ENCODE measurements at regions not wholly inside any gene's neighbourhood (a gene's known extent, or its start where the extent isn't known, plus 50 kb on each side); places are given as distances from the start of the nearest gene placed in this dataset.

DNA sequence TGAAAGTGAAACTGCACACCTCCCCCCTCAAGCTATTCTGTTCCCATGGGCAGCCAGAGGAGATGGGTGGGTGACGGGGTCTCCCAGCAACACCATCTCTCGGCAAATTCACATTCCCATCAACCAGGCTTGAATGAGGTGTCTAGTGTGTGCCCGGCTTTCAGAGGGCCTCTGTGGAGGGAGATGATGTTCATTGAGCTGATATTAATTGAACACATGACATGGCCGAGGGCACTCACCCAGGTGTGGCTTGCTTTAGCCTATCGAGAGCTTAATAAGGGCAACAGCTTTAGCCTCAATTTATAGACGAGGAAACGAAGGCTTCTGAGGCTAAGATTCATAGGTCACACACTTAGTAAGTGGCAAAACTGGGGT lies 288.0 kb downstream of the UACA start:
- intact Hi-C loops (cut with DNase I), result no loop called here
- H3K4me3 ChIP-seq, result no peak overlapping the region

DNA sequence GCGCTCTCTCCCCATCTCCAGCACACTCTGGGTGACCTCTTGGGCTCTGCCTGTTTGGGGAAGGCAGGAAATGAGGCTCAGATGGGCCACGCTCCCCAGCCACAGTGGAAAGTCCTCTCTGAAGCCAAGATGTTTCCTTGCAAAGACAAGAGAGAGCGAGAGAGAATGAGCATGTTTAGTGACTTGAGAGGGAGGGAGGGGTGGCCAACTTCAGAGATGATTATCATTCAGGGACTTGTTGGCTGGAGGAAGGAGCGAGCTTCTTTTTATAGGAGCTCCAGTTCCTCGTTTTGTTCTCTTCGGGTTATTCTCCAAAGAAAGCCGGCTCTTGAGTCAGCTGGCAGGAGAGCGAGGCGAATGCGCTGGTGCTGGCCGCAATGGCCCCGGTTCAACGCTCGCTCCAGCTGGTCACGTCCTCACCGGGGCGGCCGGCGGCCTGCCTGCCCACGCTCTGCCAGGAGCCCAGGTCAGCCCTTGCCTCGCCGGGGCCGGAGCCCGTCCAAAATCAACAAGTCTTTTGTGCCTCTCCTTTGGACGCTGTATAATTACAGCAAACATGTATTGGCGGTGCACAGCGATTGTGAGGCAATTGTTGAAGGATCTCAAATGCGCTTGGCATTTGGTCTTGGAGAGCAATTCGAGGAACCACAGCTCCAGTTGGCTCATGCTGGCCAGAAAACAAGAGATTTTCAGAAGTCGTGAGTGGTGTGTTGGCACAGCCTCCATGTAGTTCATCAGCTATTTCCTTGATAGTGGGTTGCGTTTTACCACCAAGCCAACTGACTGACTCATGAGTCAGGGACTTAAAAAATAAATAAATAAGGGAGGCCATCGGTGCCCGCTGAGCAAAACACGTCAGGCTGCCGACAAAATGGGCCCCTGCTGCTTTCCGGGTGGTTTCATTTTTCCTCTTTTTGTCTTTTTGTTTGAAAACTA lies 288.6 kb downstream of the UACA start:
- intact Hi-C loops (cut with DNase I), result loop anchor here in 1 of 4 donors (5.0 kb wide), 1 partner anchor 997 kb away; no protein-coding TSS in a partner anchor
- no peaks in the 10 kb centered on the region for H3K27me3 ChIP-seq
- no peak overlapping the region for H3K27ac ChIP-seq
- H3K4me3 ChIP-seq, result no peak overlapping the region
- WGBS, 3 donors, result 69 to 88% (median 82%) methylated on average over 36 of the region's 36 CpGs
- no peak for DNase-seq
- TF ChIP-seq, protein P1, sequence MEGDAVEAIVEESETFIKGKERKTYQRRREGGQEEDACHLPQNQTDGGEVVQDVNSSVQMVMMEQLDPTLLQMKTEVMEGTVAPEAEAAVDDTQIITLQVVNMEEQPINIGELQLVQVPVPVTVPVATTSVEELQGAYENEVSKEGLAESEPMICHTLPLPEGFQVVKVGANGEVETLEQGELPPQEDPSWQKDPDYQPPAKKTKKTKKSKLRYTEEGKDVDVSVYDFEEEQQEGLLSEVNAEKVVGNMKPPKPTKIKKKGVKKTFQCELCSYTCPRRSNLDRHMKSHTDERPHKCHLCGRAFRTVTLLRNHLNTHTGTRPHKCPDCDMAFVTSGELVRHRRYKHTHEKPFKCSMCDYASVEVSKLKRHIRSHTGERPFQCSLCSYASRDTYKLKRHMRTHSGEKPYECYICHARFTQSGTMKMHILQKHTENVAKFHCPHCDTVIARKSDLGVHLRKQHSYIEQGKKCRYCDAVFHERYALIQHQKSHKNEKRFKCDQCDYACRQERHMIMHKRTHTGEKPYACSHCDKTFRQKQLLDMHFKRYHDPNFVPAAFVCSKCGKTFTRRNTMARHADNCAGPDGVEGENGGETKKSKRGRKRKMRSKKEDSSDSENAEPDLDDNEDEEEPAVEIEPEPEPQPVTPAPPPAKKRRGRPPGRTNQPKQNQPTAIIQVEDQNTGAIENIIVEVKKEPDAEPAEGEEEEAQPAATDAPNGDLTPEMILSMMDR (IDR thresholded peaks at IDR 0.05), result no peak
- no peak for TF ChIP-seq EP300 (IDR thresholded peaks at IDR 0.05)
- no peak for TF ChIP-seq POLR2A (IDR thresholded peaks at IDR 0.05)
- no peaks in the 10 kb centered on the region for H3K9me3 ChIP-seq
- no peaks in the 10 kb centered on the region for H3K36me3 ChIP-seq
- peaks cover 2% of the 10 kb centered on the region for H3K4me1 ChIP-seq (ENCODE audit: insufficient read depth)

More for the DNA sequence above, 288.0 kb downstream of the UACA start:
- 93 to 98% (median 96%) methylated on average over 7 of the region's 7 CpGs for WGBS, 3 donors
- no peaks in the 10 kb centered on the region for H3K9me3 ChIP-seq
- no peaks in the 10 kb centered on the region for H3K27me3 ChIP-seq
- no peaks in the 10 kb centered on the region for H3K36me3 ChIP-seq
- no peak overlapping the region for H3K27ac ChIP-seq
- TF ChIP-seq, protein P1 (IDR thresholded peaks at IDR 0.05), result no peak
- TF ChIP-seq EP300 (IDR thresholded peaks at IDR 0.05), result no peak
- no peak for TF ChIP-seq POLR2A (IDR thresholded peaks at IDR 0.05)
- peaks cover 2% of the 10 kb centered on the region for H3K4me1 ChIP-seq (ENCODE audit: insufficient read depth)
- no peak for DNase-seq

DNA sequence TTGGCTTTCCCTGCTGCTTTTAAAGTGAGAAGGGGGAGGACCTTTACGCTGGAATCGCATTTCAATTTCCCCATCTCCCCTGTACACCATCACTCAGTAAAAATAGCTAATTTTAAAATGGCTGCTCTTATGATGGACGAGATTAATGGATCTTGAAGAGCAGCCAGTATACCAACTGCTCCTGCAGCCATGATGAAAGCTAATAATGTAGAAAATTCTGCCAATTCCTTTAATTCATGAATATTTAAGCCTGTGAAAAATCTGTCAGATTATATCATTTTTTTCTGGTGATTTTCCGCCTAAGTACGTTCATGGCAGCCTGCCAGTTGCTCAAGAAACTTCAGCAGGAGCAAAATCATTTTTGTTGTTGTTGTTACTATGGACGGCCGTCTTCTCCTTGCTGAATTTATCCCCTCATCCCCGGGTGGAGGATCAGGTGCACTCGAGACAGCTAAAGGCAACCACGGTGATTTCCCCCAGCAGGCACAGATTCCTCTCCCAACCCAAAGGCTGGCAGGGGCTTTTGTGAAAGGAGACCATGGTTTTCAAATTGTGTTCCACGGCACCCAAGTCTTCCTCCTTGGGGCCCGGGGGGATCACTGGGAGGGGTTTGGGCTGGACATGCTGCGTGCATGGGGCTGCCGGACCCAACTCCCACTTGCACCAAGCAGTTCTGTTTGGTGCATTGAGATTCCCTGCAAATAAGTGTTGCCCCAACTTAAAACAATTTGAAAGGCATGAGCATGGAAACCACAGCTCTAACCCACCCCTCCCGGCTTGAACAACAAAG lies 289.6 kb downstream of the UACA start:
- TF ChIP-seq, protein P1 (IDR thresholded peaks at IDR 0.05), result no peak
- TF ChIP-seq EP300 (IDR thresholded peaks at IDR 0.05) (no peak), POLR2A (IDR thresholded peaks at IDR 0.05) (no peak)
- 38 to 41% (median 39%) methylated on average over 15 of the region's 15 CpGs for WGBS, 3 donors
- Histone ChIP-seq H3K4me1 (ENCODE audit: insufficient read depth) (peaks cover 2% of the 10 kb centered on the region), H3K27ac (no peak overlapping the region), H3K9me3 (no peaks in the 10 kb centered on the region), H3K36me3 (no peaks in the 10 kb centered on the region), H3K27me3 (no peaks in the 10 kb centered on the region), H3K4me3 (no peak overlapping the region)
- DNase-seq, result no peak
- intact Hi-C loops (cut with DNase I), result loop anchor here in 1 of 4 donors (5.0 kb wide), 1 partner anchor 996 kb away; no protein-coding TSS in a partner anchor

DNA sequence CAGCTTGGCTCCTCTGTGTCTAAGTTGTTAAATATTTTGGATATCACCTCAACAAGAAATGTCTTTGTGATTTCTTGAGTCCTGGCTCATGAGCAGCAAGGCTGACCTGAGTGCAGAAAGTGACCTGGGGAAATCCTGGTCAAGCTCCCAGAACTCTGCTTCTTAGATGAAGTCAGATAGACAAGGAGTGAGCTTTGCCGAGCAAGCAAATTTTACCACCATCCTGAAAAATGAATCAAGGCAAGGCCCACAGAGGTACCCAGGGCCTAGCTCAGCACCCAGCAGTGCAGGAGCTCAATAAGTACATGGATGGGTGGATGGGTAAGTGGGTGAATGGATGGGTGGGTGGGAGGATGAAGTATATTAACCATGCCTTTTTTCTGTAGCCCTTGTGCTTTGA lies 291.8 kb downstream of the UACA start:
- intact Hi-C loops (cut with DNase I), result loop anchor here in 1 of 4 donors (5.0 kb wide), 1 partner anchor 994 kb away; no protein-coding TSS in a partner anchor
- DNase-seq, result no peak
- Histone ChIP-seq H3K4me1 (ENCODE audit: insufficient read depth) (peaks cover 2% of the 10 kb centered on the region), H3K27ac (no peak overlapping the region), H3K36me3 (no peaks in the 10 kb centered on the region), H3K9me3 (no peaks in the 10 kb centered on the region), H3K4me3 (no peak overlapping the region), H3K27me3 (no peaks in the 10 kb centered on the region)
- TF ChIP-seq POLR2A (IDR thresholded peaks at IDR 0.05) (no peak), EP300 (IDR thresholded peaks at IDR 0.05) (no peak)
- TF ChIP-seq, protein P1 (IDR thresholded peaks at IDR 0.05), result no peak
- 0 to 57% (median 0%) methylated on average over 1 of the region's 1 CpG for WGBS, 3 donors
